GM12878 (cell line): ENCODE measurements at regions not wholly inside any gene's neighbourhood (a gene's known extent, or its start where the extent isn't known, plus 50 kb on each side); places are given as distances from the start of the nearest gene placed in this dataset.

ENCODE experiments used
- ATAC-seq: fragments of 200-7000 bp; cut with Tn5 transposase; 3 replicates; pipeline ENCODE4 v1.9.1; 2020; ENCODE audit warnings: mild to moderate bottlenecking, moderate library complexity
- BruUV-seq: library from RNA; stranded (reverse); fragments of 400-500 nt; replicated peaks from 2 replicates; lab custom pipeline; 2021; lab: Mats Ljungman, UMichigan
- CTCF ChIA-PET: fragments of 300-600 bp; sonication (Branson Sonifier 250); formaldehyde crosslinking; extraction: SDS; loops from one replicate; lab custom pipeline; 2021; ENCODE audit warnings: inconsistent platforms; lab: Yijun Ruan, JAX
- POLR2A ChIA-PET: fragments of 350-600 bp; formaldehyde crosslinking; extraction: SDS; loops from one replicate; lab custom pipeline; 2021; ENCODE audit warnings: inconsistent platforms; lab: Charles Lee
- RAD21 ChIA-PET: fragments of 300-600 bp; sonication (Branson Sonifier 250); formaldehyde crosslinking; loops from one replicate; lab custom pipeline; 2023; ENCODE audit warnings: antibody characterized with exemption; ENCODE audit not compliant: unreplicated experiment; lab: Charles Lee
- SMC1A ChIA-PET: fragments of 300-600 bp; sonication (Branson Sonifier 250); formaldehyde crosslinking; loops from one replicate; lab custom pipeline; 2023; ENCODE audit not compliant: unreplicated experiment, uncharacterized antibody; lab: Charles Lee
- DNase-seq: peaks from one replicate; pipeline ENCODE4 v3.0.0-alpha.2; 2011; ENCODE audit warnings: low read depth, low spot score
- FAIRE-seq: peaks from 3 replicates; lab custom pipeline; 2011; peaks lifted over from hg19 to GRCh38; lab: Jason Lieb, UNC
- H2AFZ ChIP-seq: 2 replicates; pipeline ENCODE4 v1.6.0; 2011; ENCODE audit warnings: low read depth, low read length, control low read depth; ENCODE audit not compliant: control insufficient read depth
- H3K27ac ChIP-seq: 2 replicates; pipeline ENCODE4 v1.5.1; 2011; ENCODE audit warnings: control low read depth; ENCODE audit not compliant: control insufficient read depth, insufficient read depth
- H3K27me3 ChIP-seq, 2 experiments: replicated peaks in 1 of 2; 2 replicates each; pipeline versions ENCODE4 v1.6.0 to v1.6.1; 2011; ENCODE audit warnings: low read length in 1 of 2; ENCODE audit not compliant: control insufficient read depth in 2 of 2, insufficient read depth in 2 of 2
- H3K36me3 ChIP-seq, 2 experiments: 2 replicates each; pipeline ENCODE4 v1.5.1; 2011; ENCODE audit warnings: low read length in 1 of 2; ENCODE audit not compliant: control insufficient read depth in 2 of 2, insufficient read depth in 2 of 2
- H3K4me1 ChIP-seq: 2 replicates; pipeline ENCODE4 v1.6.1; 2011; ENCODE audit warnings: mild to moderate bottlenecking, low read length, moderate library complexity, mixed read lengths; ENCODE audit not compliant: control insufficient read depth, insufficient read depth
- H3K4me2 ChIP-seq: 2 replicates; pipeline ENCODE4 v1.6.0; 2011; ENCODE audit warnings: control low read depth; ENCODE audit not compliant: control insufficient read depth, insufficient read depth
- H3K4me3 ChIP-seq: fragments of 200-600 bp; sonication (generic); 2 replicates; pipeline ENCODE4 v1.5.1; 2016
- H3K79me2 ChIP-seq: 2 replicates; pipeline ENCODE4 v1.6.0; 2011; ENCODE audit warnings: low read length; ENCODE audit not compliant: control insufficient read depth, insufficient read depth
- H3K9ac ChIP-seq: 2 replicates; pipeline ENCODE4 v1.8.0; 2011; ENCODE audit warnings: low read length, control low read depth, mixed read lengths; ENCODE audit not compliant: control insufficient read depth, insufficient read depth
- H3K9me3 ChIP-seq: replicated peaks from 3 replicates; pipeline ENCODE4 v1.5.1; 2011; ENCODE audit warnings: mild to moderate bottlenecking, low read length; ENCODE audit not compliant: control insufficient read depth, insufficient read depth
- H4K20me1 ChIP-seq: 2 replicates; pipeline ENCODE4 v1.6.0; 2011; ENCODE audit not compliant: control insufficient read depth, insufficient read depth
- ATF7 ChIP-seq: fragments of 450-650 bp; IDR thresholded peaks from 2 replicates; pipeline ENCODE4 v1.6.1; 2016; ENCODE audit warnings: low read depth, mild to moderate bottlenecking
- CBX3 ChIP-seq: fragments of 200-600 bp; sonication (generic); IDR thresholded peaks from 2 replicates; pipeline ENCODE4 v1.6.1; 2016; ENCODE audit warnings: low read depth, borderline replicate concordance
- E2F8 ChIP-seq: fragments of 450-650 bp; IDR thresholded peaks from 2 replicates; pipeline ENCODE4 v1.6.1; 2018; ENCODE audit warnings: mild to moderate bottlenecking, low read depth, moderate library complexity; ENCODE audit not compliant: partially characterized antibody
- FOS ChIP-seq: IDR thresholded peaks from 3 replicates; pipeline ENCODE4 v1.6.1; 2011; ENCODE audit warnings: borderline replicate concordance; ENCODE audit not compliant: insufficient read length; ENCODE audit errors: extremely low read depth
- MYB ChIP-seq: fragments of 150-350 bp; IDR thresholded peaks from 2 replicates; pipeline ENCODE4 v1.6.1; 2014; ENCODE audit warnings: mild to moderate bottlenecking, low read depth, low read length, borderline replicate concordance
- NFIC ChIP-seq: IDR thresholded peaks from 2 replicates; pipeline ENCODE4 v1.6.1; 2012; ENCODE audit warnings: low read depth, mild to moderate bottlenecking, inconsistent platforms, low read length, moderate library complexity
- PML ChIP-seq: IDR thresholded peaks from 2 replicates; pipeline ENCODE4 v1.6.1; 2012; ENCODE audit warnings: low read length, inconsistent platforms
- RCOR1 ChIP-seq: conservative IDR thresholded peaks from 2 replicates; pipeline ENCODE4 v1.6.1; 2012; ENCODE audit warnings: low read depth, low read length, improper control_type of control experiment
- SIX5 ChIP-seq: IDR thresholded peaks from 2 replicates; pipeline ENCODE4 v1.6.1; 2011; ENCODE audit warnings: mild to moderate bottlenecking, low read depth, low read length, moderate library complexity; ENCODE audit not compliant: severe bottlenecking
- USF1 ChIP-seq: IDR thresholded peaks from 2 replicates; pipeline ENCODE4 v1.6.1; 2011; ENCODE audit warnings: borderline replicate concordance, low read depth, mild to moderate bottlenecking, moderate library complexity, mixed read lengths, low read length; ENCODE audit not compliant: insufficient read depth; ENCODE audit errors: extremely low read length
- WRNIP1 ChIP-seq: IDR thresholded peaks from 2 replicates; pipeline ENCODE4 v1.6.1; 2011; ENCODE audit warnings: low read depth, low read length, improper control_type of control experiment, borderline replicate concordance
- WGBS: methylation state at CpG from one replicate; pipeline ENCODE4 v1.1.6; 2016; ENCODE audit warnings: low lambda C conversion rate; ENCODE audit not compliant: insufficient replicate concordance, insufficient coverage; ENCODE audit errors: missing lambda C conversion rate; 5-methylcytosine and 5-hydroxymethylcytosine counted together
- in situ Hi-C: fragments of 300-500 bp; cut with MboI; formaldehyde crosslinking; loops from 9 replicates; pipeline ENCODE4 v1.14.3; 2018; ENCODE audit warnings: mixed read lengths
- intact Hi-C: fragments of 100-400 bp; cut with micrococcal nuclease; formaldehyde crosslinking; loops from one replicate; pipeline ENCODE4 v1.14.2; 2022; ENCODE audit not compliant: unreplicated experiment

GRCh38 chr14:55914771-55915170 lies 203.4 kb upstream of the PELI2 start:
- H3K36me3 ChIP-seq = no peaks in the 10 kb centered on the region
- no peak for TF ChIP-seq NFIC
- no peaks in the 10 kb centered on the region for H3K9me3 ChIP-seq
- ChIA-PET CTCF (interaction anchor here (1.1 to 1.6 kb wide), 2 partner anchors 9 to 181 kb away, joined by 3 read pairs; no protein-coding TSS in a partner anchor), POLR2A (no interaction called here), RAD21 (no interaction called here), SMC1A (interaction anchor here (1.6 kb wide), 1 partner anchor 11 kb away, joined by 4 read pairs; no protein-coding TSS in a partner anchor)
- H3K4me1 ChIP-seq = no peaks in the 10 kb centered on the region
- H3K9ac ChIP-seq = no peak overlapping the region
- no TSS peak for BruUV-seq
- no peak overlapping the region for H3K4me3 ChIP-seq
- no peaks in the 10 kb centered on the region for H4K20me1 ChIP-seq
- DNase-seq (no peak), FAIRE-seq (no peak), ATAC-seq (no peak)
- in situ Hi-C loops (no loop called here), intact Hi-C loops (no loop called here)
- no peak overlapping the region for H2AFZ ChIP-seq
- no peak overlapping the region for H3K27ac ChIP-seq
- H3K79me2 ChIP-seq = no peaks in the 10 kb centered on the region
- no peaks in the 10 kb centered on the region; a peak in 2 of 4 replicates for H3K27me3 ChIP-seq
- H3K4me2 ChIP-seq = no peak overlapping the region

GRCh38 chr14:55915456-55915855 lies 202.8 kb upstream of the PELI2 start:
- no peak for ATAC-seq
- ChIA-PET POLR2A (no interaction called here), RAD21 (no interaction called here), SMC1A (interaction anchor here (1.6 kb wide), 1 partner anchor 12 kb away, joined by 4 read pairs; no protein-coding TSS in a partner anchor), CTCF (interaction anchor here (1.6 kb wide), 1 partner anchor 8 kb away, joined by 3 read pairs; no protein-coding TSS in a partner anchor)
- no peaks in the 10 kb centered on the region for H3K9me3 ChIP-seq
- no peak overlapping the region for H3K27ac ChIP-seq
- H3K4me3 ChIP-seq = no peak overlapping the region
- no peaks in the 10 kb centered on the region; a peak in 2 of 4 replicates for H3K27me3 ChIP-seq
- no peaks in the 10 kb centered on the region for H3K79me2 ChIP-seq
- no peak overlapping the region for H2AFZ ChIP-seq
- no peaks in the 10 kb centered on the region for H4K20me1 ChIP-seq
- WGBS = 87% methylated on average over 1 of the region's 1 CpG
- H3K4me1 ChIP-seq = no peaks in the 10 kb centered on the region
- intact Hi-C loops (no loop called here), in situ Hi-C loops (no loop called here)
- H3K36me3 ChIP-seq = no peaks in the 10 kb centered on the region
- FAIRE-seq = no peak
- no peak overlapping the region for H3K4me2 ChIP-seq
- TF ChIP-seq PML = no peak
- no peak for TF ChIP-seq WRNIP1
- no peak for TF ChIP-seq E2F8
- no peak for TF ChIP-seq MYB
- TF ChIP-seq RCOR1 = no peak
- TF ChIP-seq SIX5 = no peak
- TF ChIP-seq ATF7 = no peak
- no peak for TF ChIP-seq FOS
- no peak for TF ChIP-seq USF1
- no peak for TF ChIP-seq CBX3
- no peak overlapping the region for H3K9ac ChIP-seq
- BruUV-seq = no TSS peak
- DNase-seq = no peak
